Calu3 (cell line): ENCODE measurements at regions not wholly inside any gene's neighbourhood (a gene's known extent, or its start where the extent isn't known, plus 50 kb on each side); places are given as distances from the start of the nearest gene placed in this dataset.
"Not testable (repeated sequence)": the region's sequence is repeated elsewhere in the genome, so short reads cannot be mapped to it uniquely, and the experiment has no call there.

Experiments used
- BruUV-seq: library from RNA; stranded (reverse); fragments of 400-500 nt; replicated peaks from 2 replicates; lab custom pipeline; 2021; lab: Mats Ljungman, UMichigan
- CTCF ChIA-PET: fragments of 300-600 bp; sonication (Branson Sonifier 250); formaldehyde crosslinking; loops from one replicate; lab custom pipeline; 2022; ENCODE audit warnings: antibody characterized with exemption; lab: Charles Lee
- DNase-seq: peaks from one replicate; pipeline ENCODE4 v3.0.0; 2022
- H3K27ac Mint-ChIP-seq: one replicate; pipeline ENCODE4 v1.8.0; 2022; ENCODE audit warnings: mixed read lengths; ENCODE audit not compliant: unreplicated experiment
- H3K27me3 Mint-ChIP-seq: one replicate; pipeline ENCODE4 v1.8.0; 2022; ENCODE audit warnings: mixed read lengths; ENCODE audit not compliant: unreplicated experiment
- H3K36me3 Mint-ChIP-seq: one replicate; pipeline ENCODE4 v1.8.0; 2022; ENCODE audit warnings: mild to moderate bottlenecking, moderate library complexity, mixed read lengths; ENCODE audit not compliant: insufficient read depth, unreplicated experiment
- H3K4me1 Mint-ChIP-seq: one replicate; pipeline ENCODE4 v1.8.0; 2022; ENCODE audit warnings: mild to moderate bottlenecking, low read depth, mixed read lengths; ENCODE audit not compliant: unreplicated experiment
- H3K4me3 Mint-ChIP-seq: one replicate; pipeline ENCODE4 v1.8.0; 2022; ENCODE audit warnings: mild to moderate bottlenecking, low read depth, moderate library complexity, mixed read lengths; ENCODE audit not compliant: unreplicated experiment
- H3K9me3 Mint-ChIP-seq: one replicate; pipeline ENCODE4 v1.8.0; 2022; ENCODE audit warnings: low read depth, mixed read lengths; ENCODE audit not compliant: unreplicated experiment
- intact Hi-C: fragments of 100-400 bp; cut with micrococcal nuclease; formaldehyde crosslinking; loops from one replicate; pipeline ENCODE4 v1.10.0; 2022; ENCODE audit not compliant: unreplicated experiment
- TF ChIP-seq, protein P1 (sequence below): fragments of 200-600 bp; IDR thresholded peaks from one replicate; pipeline ENCODE4 v1.8.0; 2022; ENCODE audit warnings: antibody characterized with exemption; ENCODE audit not compliant: unreplicated experiment

GRCh38 chr4:131883181-131883580 is 1265.9 kb upstream of the PCDH10 start:
- H3K4me1 Mint-ChIP-seq, H3K27ac Mint-ChIP-seq, H3K27me3 Mint-ChIP-seq, H3K9me3 Mint-ChIP-seq, H3K4me3 Mint-ChIP-seq, intact Hi-C loops, H3K36me3 Mint-ChIP-seq, DNase-seq, CTCF ChIA-PET, BruUV-seq: not testable (repeated sequence)

GRCh38 chr4:131925662-131926061 is 1223.4 kb upstream of the PCDH10 start:
- H3K9me3 Mint-ChIP-seq, H3K4me3 Mint-ChIP-seq, BruUV-seq, H3K27me3 Mint-ChIP-seq, DNase-seq, CTCF ChIA-PET, H3K27ac Mint-ChIP-seq, intact Hi-C loops, H3K4me1 Mint-ChIP-seq, H3K36me3 Mint-ChIP-seq: not testable (repeated sequence)

DNA sequence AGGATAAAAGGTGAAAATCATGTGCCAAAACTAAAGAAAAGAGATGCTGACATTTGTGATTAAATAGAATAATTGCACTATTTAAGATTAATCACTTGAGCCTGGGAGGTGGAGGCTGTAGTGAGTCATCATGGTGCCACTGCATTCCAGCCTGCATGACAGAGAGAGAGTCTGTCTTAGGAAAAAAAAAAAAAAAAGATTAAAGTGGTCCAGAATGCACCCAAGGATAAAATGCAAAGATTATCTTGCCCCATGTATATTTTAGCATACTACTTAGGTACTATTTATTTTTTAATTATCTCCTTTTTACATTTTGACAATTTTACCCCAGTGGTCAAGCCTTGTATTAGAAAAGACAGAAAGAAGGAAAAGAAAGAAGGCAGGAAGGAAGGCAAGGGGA is 1181.4 kb upstream of the PCDH10 start:
- CTCF ChIA-PET, H3K36me3 Mint-ChIP-seq, H3K27me3 Mint-ChIP-seq, BruUV-seq, H3K27ac Mint-ChIP-seq, DNase-seq, H3K4me3 Mint-ChIP-seq, intact Hi-C loops, H3K9me3 Mint-ChIP-seq, H3K4me1 Mint-ChIP-seq: not testable (repeated sequence)

DNA sequence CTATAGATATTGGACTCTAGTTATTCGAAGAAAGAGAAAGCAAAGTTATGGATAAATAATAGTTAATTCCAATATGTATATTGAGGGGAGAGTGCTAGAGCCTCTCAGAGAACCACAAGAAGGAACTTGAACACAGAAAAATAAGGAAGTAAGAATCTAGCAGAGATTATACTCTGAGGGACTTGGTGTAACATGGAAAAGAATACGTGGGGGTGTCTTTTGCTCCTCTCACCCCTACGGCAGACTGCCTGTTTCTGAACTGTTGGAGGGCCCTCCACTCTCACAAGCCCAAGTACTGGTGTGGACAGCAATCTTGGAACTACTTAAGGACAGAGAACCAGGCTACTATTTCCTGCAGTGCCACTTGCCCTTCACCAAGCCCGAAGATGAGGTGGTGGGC is 1174.4 kb upstream of the PCDH10 start:
- intact Hi-C loops, result no loop called here
- H3K27ac Mint-ChIP-seq, result no peak overlapping the region
- H3K27me3 Mint-ChIP-seq, result no peaks in the 10 kb centered on the region
- peaks cover 8% of the 10 kb centered on the region for H3K9me3 Mint-ChIP-seq
- no TSS peak for BruUV-seq
- peaks cover 3% of the 10 kb centered on the region for H3K36me3 Mint-ChIP-seq
- DNase-seq, result no peak
- CTCF ChIA-PET, result no interaction called here
- H3K4me3 Mint-ChIP-seq, result no peak overlapping the region
- TF ChIP-seq, protein P1, sequence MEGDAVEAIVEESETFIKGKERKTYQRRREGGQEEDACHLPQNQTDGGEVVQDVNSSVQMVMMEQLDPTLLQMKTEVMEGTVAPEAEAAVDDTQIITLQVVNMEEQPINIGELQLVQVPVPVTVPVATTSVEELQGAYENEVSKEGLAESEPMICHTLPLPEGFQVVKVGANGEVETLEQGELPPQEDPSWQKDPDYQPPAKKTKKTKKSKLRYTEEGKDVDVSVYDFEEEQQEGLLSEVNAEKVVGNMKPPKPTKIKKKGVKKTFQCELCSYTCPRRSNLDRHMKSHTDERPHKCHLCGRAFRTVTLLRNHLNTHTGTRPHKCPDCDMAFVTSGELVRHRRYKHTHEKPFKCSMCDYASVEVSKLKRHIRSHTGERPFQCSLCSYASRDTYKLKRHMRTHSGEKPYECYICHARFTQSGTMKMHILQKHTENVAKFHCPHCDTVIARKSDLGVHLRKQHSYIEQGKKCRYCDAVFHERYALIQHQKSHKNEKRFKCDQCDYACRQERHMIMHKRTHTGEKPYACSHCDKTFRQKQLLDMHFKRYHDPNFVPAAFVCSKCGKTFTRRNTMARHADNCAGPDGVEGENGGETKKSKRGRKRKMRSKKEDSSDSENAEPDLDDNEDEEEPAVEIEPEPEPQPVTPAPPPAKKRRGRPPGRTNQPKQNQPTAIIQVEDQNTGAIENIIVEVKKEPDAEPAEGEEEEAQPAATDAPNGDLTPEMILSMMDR, result no peak
- no peaks in the 10 kb centered on the region for H3K4me1 Mint-ChIP-seq

DNA sequence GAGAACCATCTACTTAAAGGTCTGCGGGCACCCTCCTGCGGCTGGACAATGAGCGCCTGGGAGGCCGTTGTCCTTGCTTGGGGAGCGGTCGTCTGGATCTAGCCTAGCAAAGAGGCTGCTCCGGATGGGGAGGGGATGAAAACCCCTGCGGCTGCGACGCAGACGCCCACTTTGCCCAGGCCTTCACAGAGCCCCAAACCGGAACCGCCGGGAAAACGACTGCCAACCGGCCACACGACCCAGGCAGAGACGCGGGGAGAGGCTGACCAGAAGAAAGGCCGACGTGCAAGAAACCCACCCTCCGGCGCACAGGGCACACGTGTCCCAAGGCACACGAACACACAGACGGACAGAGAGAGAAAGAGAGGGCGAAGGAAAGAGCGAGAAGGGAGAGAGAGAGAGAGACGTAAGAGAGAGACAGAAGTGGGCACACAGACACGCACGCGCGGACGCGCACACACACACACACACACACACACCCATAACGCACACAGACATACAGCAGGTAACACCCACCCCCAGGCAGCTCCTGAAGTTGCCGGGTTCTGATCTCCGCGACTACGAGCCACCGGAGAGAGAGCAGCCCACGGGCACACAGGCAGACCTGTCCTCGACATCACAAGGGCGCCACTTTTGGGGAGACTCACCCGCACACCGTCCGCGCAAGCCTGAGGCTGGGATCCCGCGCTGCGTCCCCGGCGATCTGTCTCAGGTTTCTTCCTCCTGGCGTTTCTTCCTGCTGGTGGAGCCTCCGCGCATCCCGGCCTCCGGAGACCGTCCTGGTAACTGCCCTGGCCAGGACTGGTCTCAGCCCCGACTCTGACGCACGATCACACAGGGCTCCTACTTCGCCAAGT is 1173.6 kb upstream of the PCDH10 start:
- CTCF ChIA-PET, DNase-seq, intact Hi-C loops, H3K9me3 Mint-ChIP-seq, H3K36me3 Mint-ChIP-seq, H3K4me1 Mint-ChIP-seq, H3K4me3 Mint-ChIP-seq, H3K27me3 Mint-ChIP-seq, H3K27ac Mint-ChIP-seq, BruUV-seq: not testable (repeated sequence)

DNA sequence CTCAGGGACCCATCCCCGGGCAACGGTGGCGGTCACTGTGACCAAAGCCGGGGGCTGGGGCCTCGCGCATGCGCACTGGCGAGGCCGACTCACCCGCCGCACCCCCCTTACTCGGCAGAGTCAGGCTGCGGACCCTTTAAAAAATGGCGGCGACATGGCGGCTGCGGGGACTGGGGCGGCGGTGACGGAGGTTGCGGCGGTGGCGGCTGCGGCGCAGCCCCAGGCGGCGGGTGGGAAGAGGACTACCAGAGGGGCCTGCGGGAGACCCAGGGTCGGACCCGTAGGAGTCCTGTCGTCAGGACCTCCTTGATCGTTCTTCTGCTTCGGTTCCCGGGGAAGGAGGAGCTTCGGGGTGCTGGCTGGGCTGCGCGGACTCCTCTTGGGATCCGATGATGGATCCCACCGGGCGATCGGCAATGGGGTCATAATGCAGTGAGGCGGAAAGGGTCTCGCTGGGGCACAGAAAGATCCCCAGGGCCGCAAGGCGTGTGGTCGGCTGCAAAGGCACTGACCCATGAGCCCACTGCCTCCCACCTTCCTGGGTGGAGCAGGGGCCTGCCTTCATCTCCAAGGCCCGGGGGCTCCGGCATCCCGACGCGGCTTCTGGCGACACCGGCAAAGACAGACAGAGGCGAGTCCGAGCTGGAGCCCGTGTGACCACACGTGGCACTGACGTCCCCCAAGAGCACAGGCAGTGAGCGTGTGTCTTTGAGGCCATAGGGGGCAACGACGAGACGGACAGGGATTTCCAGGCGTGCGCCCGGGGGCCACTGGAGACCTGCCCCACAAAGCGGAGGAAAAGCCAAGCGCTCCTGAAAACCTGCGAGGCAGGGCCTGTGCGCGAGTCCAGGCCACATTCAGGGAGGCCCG is 1172.7 kb upstream of the PCDH10 start:
- H3K4me1 Mint-ChIP-seq, BruUV-seq, intact Hi-C loops, H3K27ac Mint-ChIP-seq, DNase-seq, H3K36me3 Mint-ChIP-seq, H3K4me3 Mint-ChIP-seq, H3K9me3 Mint-ChIP-seq, CTCF ChIA-PET, H3K27me3 Mint-ChIP-seq: not testable (repeated sequence)
